HG03025 (cell line): ENCODE measurements at regions not wholly inside any gene's neighbourhood (a gene's known extent, or its start where the extent isn't known, plus 50 kb on each side); places are given as distances from the start of the nearest gene placed in this dataset.

Source experiments
- ATAC-seq: cut with Tn5 transposase; IDR thresholded peaks from one replicate; pipeline ENCODE4 v1.9.1; 2021; ENCODE audit warnings: mild to moderate bottlenecking, moderate library complexity; ENCODE audit not compliant: unreplicated experiment, low FRiP score

DNA sequence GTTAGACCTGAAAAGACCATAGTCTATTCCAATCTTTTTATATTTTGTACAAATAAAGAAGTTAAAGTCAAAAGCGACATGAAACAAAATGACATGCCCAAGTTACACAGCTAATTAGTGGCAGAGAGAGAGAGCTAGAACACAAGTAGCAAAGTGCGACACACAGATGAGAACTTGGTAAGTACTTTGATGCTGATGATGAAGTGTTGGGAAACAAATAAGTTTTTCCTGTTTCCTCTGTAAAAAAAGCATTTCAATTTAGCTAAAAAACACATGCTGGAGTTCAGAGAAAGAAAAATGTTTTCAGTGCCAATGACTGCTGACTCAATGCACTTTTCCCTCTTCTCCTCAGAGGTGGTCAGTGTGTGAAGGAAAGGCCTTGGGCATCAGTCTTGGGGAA lies 226.9 kb downstream of the PAX3 start:
- ATAC-seq, result no peak

DNA sequence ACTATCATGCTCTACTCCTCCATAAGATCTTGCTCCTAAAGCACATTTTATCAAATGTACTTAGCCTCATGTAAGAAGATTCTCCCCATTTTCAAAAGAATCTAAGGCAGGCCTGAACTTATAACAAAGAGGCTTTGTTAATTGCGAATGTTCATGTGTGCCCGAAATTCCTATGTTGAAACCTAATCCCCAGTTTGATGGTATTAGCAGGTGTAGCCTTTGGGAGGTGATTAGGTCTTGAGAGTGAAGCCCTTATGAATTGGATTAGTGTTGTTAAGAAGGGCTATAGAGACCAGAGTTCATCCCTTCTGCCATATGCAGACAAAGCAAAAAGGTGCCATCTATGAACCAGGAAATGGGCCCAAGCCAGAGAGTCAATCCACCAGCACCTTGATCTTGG lies 234.5 kb downstream of the PAX3 start:
- no peak for ATAC-seq

DNA sequence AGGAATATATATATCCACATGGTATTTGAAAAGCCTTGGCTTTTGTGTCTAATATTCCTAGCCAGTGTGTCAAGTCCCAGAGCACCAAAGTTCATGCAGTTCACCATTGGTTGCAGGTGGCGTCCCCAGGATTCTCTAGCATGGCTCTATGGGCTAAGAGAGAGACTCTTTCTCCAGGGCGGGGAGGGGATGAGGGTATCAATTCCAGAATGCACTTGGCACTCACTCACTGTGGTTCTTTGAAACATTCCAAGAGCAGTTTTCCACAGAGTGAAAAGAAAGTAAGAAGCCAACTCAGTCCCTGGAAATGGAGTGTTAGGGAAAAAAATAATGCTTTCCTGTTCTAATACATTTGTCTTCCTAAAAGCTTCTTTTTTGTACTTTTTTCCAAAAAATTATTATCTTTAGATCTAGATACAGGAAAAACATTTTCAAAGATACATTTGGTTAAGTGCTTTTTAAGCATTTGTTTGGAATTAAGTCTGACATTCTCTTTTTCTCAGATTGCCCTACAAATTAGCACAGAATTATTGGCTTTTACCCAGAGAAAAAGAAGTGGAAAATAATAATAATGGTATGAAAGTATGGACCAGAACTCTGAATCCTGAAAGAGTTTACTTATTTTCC lies 239.9 kb downstream of the PAX3 start:
- no peak for ATAC-seq

DNA sequence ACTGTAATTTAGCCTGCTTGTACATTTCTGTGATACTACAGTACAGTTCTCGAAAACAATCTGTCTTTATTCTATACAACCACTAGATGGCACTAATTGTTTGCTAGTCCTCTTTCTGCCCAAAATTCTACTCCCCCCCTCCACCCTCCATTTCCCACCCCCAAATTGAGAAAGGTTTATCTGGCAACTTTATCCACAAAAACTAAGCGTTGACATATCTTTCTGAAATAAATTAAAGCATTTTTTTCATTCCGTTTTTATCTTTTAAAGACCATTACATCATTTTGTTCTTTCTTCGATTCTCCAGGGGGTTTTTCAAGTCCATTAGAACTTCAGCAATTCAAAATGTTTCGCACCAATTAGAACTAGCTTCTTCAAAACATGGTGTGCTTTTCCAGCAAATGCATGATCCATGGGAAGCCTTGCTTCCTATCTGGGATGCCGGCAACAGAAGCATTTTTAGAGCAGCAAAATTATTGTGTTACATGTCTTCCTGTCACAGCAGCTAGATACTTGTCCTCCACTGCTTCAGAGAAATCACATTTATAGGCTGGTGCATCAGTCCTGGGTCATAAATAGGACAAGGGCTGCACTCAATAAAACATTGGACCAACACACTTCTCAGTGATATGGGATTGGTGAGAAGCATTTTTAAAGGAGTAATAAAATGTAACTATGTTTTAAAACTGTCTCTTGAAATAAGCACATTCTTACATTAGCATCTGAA lies 241.3 kb downstream of the PAX3 start:
- no peak for ATAC-seq

DNA sequence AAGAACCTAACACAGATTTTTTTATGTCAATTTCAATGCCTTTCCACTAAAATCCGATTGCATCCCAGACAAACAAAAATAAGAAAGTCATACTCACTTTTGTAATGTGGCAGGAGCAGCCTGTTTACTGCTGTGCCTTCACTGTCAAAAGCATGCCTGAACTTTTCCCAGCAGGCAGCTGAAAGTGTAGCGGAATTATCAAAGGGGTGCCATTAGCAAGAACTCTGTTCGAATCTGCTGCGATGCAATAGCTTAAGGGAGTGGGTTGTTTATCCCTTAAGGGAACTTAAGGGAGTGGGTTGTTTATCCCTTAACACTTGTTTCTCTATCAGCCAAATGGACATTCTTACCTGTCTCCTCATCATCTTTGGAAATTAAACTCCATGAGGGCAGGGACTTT lies 243.5 kb downstream of the PAX3 start:
- no peak for ATAC-seq

DNA sequence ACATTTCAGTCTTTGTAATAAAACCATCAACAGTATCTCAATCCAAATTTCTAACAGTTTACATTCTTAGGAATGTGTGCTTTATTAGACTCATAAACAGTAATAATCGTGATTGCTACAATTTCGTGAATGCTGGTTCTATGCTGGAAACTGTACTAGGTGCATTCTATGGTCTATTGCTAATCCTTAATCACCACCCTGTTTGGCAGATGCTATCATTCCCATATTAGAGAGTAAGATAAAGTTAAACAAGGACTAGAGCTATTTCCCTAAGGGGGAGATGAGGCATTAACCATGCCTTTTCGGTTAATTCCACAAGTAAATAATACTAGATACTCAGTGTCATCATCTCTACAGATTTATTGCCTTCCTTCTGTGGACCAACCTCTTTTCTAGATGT lies 244.0 kb downstream of the PAX3 start:
- no peak for ATAC-seq

DNA sequence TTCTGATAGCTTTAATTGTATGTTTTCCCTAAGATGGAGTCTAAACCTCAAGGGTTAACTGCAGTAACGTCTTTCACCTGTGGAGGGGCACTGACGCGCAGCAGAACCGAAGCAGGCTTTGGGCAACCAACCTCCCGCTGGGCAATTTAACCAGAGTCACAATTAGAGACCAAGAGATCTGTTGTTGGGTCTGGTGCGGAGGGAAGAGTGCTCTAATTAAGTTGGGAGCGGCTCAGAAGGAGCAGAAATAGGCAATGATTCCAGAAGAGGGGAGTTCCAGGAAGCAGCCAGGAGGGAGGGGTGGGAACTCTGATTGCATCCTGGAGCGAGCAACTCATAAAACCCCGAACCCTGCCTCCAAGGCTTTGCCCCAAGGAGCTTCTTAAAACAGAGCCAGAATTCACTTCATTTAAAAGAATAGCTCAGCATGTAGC lies 245.8 kb downstream of the PAX3 start:
- no peak for ATAC-seq

DNA sequence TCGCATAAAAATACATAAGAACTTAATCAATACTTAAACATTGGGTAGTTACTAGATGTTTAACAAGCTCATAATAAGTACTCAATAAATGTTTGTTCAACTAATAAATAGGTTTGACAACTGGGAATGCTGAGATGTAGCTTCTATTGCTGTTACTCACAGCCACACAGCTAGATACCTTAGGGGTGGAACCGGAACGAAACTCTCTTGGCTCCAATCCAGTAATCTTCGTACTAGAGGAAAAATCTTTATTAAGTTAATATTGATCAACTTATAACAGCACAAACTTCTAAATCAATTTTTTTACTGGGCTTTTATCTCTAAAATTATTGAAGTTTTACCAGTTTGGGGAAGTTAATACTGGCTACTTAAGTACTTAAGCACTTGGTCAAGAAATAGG lies 247.8 kb downstream of the PAX3 start:
- ATAC-seq, result no peak

DNA sequence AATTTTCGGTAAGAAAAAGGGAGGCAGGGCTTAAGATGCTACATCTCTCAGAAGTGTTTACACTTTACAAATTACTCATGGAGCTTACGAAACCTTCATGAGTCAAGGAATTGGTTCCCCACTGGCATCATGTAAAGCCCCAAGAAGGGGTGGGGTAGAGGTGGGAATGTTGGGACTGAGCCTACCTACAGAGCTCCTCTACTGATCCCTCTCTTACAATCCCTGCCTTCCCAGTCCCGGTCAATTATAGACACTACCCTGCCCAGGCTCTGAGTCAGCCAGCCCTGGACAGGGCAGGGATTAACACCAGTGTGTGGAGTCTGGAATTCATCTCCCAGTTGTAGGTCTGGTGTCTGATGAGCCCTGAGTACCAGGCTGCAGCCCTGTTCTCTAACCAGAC lies 248.9 kb downstream of the PAX3 start:
- no peak for ATAC-seq

DNA sequence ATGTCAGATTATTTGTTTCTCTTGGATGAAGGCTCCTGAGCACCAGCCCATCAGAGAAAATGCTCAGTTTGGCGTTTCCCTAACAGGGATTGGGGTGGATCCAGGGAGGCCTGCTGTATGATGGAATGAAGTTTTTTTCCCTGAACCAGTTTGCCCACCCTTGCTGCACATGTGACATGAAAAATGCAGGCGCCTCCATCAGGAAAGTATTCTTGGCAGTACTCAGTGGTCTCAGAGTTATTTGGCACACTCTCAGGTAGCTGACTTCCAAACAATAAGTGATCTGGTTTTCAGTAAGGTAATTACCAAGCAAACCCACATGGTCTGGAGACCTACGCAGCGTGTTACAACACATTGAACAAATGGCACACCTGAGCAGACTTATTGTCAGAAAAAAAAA lies 254.9 kb downstream of the PAX3 start:
- no peak for ATAC-seq

DNA sequence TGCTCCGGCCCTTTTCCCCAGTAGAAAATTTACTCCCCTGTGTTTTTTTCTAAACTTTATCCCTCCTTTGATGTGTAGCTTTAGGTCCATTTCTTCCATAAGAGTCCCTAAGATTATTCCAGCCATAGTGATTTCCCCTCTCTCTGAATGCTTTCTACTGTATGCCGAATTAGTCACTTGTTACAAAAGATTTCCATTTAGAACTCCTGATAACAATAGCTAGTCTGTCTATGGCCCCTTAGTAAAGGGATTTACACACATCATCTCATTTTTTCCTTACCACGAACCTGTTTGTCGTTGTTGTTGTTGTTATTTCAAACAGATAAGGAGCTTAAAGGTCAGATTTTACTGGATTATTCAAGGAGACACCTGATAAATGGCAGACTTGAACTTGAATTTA lies 256.1 kb downstream of the PAX3 start:
- no peak for ATAC-seq

DNA sequence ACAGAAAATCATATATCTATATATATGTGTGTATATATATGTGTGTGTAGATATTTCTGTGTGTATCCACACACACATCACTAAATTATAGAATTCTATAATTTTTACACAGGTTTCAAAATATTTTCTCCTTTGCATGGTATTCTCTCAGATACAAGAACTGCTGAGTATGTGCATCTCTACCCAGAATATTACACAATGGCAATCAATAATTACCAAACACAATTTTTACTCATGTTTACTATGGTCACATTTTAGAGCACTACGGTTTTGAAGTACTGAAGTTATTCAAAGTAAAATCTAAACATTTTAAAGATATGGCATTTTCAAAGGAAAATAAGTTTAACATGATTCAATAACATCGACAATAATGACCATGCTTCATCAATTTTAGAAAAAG lies 258.5 kb downstream of the PAX3 start:
- ATAC-seq, result no peak

DNA sequence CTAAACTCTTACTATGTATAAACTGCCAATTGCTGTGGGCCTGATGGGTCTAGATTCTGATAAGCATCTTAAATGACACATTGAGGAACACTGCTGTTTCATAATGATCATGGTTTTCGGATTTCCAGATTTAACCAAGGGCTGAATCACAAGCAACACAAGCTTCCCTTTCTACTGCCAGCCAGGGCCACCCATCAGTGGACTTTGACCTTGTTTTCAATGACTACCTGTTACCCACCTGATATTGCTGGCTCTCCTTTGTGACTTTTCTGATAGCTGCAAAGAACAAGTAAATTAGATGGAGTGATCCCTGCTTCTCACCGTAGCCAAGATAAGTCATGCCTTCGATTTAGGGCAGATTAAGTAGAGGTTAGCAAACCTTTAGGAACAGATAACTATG lies 259.0 kb downstream of the PAX3 start:
- ATAC-seq, result no peak

DNA sequence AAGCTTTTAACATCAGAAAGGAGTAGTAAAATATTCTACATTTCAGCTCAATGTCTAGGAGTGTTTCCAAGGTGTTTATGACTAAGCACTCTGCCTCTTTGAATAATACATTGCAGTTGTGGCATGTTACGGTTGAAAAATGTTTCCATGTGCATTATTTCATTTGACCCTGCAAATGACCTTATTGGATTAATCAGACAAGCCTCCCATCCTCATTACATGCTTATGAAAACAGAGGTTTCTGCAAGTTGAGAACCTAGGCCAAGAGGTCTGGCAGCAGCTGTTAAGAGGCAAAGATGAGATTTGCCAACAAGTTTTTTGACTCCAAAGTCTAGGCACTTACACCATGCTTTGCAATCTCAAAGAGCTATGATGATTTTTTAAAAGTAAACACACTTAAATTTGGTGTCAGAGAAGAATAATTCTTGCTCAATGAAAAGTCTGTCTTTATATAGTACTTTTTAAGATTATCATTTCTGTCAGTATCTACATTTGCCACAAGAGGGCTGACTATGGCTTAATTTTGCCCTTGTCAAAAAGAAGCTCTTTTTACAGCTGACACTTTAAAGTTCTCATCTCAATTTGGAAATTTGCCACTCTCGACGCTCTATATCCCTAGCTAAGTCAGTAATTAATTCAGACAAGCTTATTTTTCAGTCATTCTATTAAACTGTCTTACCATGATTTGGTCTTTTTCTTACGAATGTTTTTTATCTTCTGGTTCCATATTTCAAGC lies 260.6 kb downstream of the PAX3 start:
- ATAC-seq, result no peak

DNA sequence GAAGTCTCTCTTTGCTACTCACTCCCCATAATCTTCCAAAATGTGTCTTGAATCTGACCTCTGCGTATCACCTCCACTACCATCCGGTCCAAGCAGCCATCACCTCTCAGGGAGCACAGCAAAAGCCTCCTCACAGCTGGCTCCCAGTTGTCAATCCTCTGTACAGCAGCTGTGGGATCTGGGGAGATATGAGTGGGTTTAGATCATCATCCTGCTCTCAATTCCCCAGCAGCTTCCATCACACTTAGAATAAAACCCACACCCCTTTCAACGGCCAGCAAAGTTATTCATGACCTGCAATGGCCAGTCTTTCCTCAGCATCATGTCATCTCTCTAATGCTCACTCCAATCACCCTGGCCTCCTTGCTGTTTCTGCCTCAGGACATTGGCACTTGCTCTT lies 261.6 kb downstream of the PAX3 start:
- ATAC-seq, result no peak

DNA sequence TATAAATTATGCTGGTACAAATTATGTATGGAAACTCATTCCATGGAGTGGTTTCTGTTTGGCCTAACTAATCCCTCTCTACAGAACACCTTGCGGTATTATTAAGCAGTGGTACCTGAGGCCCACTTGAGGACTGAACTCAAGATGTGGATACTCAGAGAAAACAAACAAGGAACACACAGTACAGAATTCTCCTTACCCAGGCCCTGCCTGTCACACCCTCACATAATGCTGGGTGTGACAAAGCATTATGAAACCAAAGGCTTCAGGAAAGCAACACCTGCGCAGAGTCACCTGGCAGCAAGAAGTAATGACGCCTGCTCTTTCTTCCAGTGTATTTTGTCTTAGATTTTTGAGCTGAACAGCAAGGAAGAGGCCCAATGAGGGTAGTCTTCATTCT lies 264.7 kb downstream of the PAX3 start:
- no peak for ATAC-seq

DNA sequence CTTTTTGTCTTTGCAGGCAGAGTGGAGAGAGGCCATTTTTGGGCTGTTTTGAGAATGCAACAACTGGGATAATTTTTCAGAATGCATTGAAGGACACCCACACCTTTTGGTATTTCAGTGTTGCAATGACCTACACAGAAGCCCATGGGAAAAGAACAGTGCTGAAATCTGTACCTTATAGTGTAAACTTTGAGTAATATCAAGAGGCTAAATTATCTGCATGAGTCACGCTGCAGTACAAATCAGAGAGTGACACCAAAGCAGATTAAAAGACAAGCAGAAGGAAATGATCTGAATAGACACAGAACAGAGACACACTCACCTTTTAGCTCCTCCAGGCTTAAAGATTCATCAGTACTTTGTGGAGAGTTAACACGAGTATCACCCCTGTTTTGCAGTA lies 265.3 kb downstream of the PAX3 start:
- ATAC-seq, result no peak

DNA sequence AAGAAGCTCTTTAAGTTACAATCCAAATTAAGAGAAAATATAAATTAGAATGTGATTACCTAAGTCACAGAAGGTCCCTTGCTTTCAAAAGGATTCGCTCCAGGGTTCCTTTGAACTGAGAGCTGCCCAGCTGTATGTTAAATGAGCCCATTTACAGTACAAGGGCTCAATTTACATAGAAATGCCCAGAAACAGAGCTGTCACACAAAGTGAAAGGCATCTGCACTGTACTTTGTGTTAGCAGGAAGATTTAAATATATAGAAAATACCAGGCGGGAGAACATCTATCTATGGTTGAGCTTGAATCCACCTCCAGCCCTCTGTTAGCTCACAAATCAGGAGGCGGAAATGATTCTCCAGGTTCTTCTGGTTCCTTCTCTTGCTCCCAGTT lies 272.9 kb downstream of the PAX3 start:
- no peak for ATAC-seq

DNA sequence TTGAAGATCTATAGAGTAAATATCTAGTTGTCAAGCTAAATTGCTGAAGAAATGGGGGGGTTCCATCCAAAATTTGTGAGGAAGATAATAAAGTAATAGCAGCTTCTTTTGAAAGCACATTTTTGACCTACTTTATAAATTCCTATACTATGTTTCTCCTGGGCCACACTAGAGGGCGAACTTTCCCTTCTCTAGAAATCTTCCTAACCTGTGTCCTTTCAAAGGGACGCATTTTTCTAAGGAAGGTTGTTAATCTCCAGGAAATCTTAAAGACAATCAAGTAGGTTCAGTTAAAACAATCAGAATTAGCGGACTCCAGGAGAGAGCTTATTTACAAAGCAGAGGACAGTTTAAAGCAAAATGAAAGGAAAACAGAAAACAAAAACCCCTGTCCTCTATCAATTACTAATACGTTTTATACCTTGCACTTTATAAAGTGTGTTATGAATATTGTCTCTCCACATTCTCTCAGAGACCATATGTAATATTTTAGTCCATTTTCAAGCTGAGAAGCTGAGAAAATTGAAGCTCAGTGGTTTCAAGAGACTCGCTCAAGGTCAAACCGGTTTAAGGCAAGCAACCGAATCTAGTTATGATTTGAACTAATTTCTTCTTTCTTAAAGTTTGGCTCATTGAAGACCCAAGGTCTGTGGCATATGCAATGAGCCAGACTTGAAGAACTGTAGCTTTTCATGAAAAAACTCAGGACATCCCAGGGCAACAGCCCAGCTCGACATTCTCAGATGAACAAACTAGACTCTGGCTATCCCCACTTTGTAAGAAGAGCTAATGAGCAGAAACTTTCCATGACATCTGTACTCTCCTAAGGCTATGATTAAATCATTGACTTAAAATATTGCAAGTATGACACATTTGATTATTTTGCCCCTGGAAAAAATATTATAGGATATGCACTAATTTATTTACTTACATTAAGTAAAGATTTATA lies 273.6 kb downstream of the PAX3 start:
- ATAC-seq, result no peak

DNA sequence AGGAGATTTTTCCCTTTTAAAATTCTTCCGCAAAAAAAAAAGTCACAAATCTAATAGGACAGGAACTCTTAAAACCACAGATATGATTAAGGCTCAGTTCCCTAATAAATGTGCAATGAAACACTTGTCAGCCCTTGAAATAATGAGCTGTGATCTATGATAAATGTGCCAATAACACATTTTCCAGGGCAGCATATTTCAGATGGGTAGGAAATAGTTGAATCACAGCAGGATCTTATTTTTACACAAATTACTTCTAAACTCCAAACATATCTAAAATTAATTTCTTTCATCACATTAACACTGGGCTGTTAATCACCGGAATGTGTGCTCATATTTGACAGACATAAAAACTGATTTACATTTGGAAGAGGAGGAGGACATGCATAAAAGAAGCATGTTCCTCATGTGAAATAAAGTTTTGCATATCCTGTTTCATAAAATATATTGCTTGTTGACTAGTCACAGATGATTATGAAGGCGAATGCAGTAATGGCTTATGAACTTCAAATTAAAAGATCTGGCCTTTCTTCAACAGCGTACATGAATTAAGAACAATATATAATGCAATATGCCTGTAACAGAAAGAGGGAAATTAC lies 281.4 kb downstream of the PAX3 start:
- ATAC-seq, result no peak
